Astrocyte of the cerebellum (primary cell): ENCODE measurements at regions not wholly inside any gene's neighbourhood (a gene's known extent, or its start where the extent isn't known, plus 50 kb on each side); places are given as distances from the start of the nearest gene placed in this dataset.

Experiments
- DNase-seq: peaks from one replicate; pipeline ENCODE4 v3.0.0-alpha.2; 2011; ENCODE audit warnings: low read depth
- H3K4me3 ChIP-seq: 2 replicates; pipeline ENCODE4 v1.5.1; 2011; ENCODE audit warnings: mild to moderate bottlenecking, low read depth, low read length, moderate library complexity
- CTCF ChIP-seq: IDR thresholded peaks from 2 replicates; pipeline ENCODE4 v1.5.1; 2012; ENCODE audit warnings: low read length, low read depth, moderate library complexity, mild to moderate bottlenecking; ENCODE audit errors: missing control alignments
- in situ Hi-C: cut with HindIII; loops from 2 replicates; pipeline ENCODE4 v1.10.0; 2017; ENCODE audit warnings: low sequenced_read_pairs

GRCh38 chr9:16970321-16970720 lies 99.9 kb upstream of the BNC2 start:
- H3K4me3 ChIP-seq: no peak overlapping the region
- in situ Hi-C loops: no loop called here
- no peak for DNase-seq
- no peak for TF ChIP-seq CTCF

- H3K4me3 ChIP-seq: no peak overlapping the region
- TF ChIP-seq CTCF: no peak
- in situ Hi-C loops: no loop called here
- peak; percentile 97 for DNase-seq
Measured at GRCh38 chr9:16964228-16964627, 93.8 kb upstream of the BNC2 start.

- TF ChIP-seq CTCF: no peak
- DNase-seq: no peak
- in situ Hi-C loops: no loop called here
- no peak overlapping the region for H3K4me3 ChIP-seq
Measured at GRCh38 chr9:16960084-16960483, 89.6 kb upstream of the BNC2 start.

GRCh38 chr9:16959391-16959790 lies 88.9 kb upstream of the BNC2 start:
- peak; percentile 9 for DNase-seq
- in situ Hi-C loops: no loop called here

GRCh38 chr9:16954040-16954439 lies 83.6 kb upstream of the BNC2 start:
- no peak overlapping the region for H3K4me3 ChIP-seq
- DNase-seq: no peak
- in situ Hi-C loops: no loop called here
- no peak for TF ChIP-seq CTCF

More at GRCh38 chr9:16959391-16959790, 88.9 kb upstream of the BNC2 start:
- no peak for TF ChIP-seq CTCF
- H3K4me3 ChIP-seq: no peak overlapping the region

- DNase-seq: no peak
- in situ Hi-C loops: no loop called here
- TF ChIP-seq CTCF: no peak
- no peak overlapping the region for H3K4me3 ChIP-seq
Measured at GRCh38 chr9:16951502-16951901, 81.0 kb upstream of the BNC2 start.

GRCh38 chr9:16950051-16950450 lies 79.6 kb upstream of the BNC2 start:
- no peak overlapping the region for H3K4me3 ChIP-seq
- no peak for TF ChIP-seq CTCF
- DNase-seq: no peak
- in situ Hi-C loops: no loop called here
